Vagina (tissue), 2 donors: ENCODE measurements at regions not wholly inside any gene's neighbourhood (a gene's known extent, or its start where the extent isn't known, plus 50 kb on each side); places are given as distances from the start of the nearest gene placed in this dataset.

ENCODE experiments used
- DNase-seq, 2 donors: peaks; one replicate each; pipeline ENCODE4 v3.0.0-alpha.2; 2017; ENCODE audit errors: extremely low spot score in 2 of 2
- H3K27ac ChIP-seq: fragments of 200-600 bp; sonication (generic); one replicate; pipeline ENCODE4 v1.5.1; 2019
- H3K27me3 ChIP-seq: fragments of 200-600 bp; sonication (generic); one replicate; pipeline ENCODE4 v1.5.1; 2019
- H3K36me3 ChIP-seq, 2 donors: fragments of 200-600 bp; sonication (generic); one replicate each; pipeline ENCODE4 v1.5.1; 2017 to 2019
- H3K4me1 ChIP-seq: fragments of 200-600 bp; sonication (generic); one replicate; pipeline ENCODE4 v1.5.1; 2019
- H3K4me3 ChIP-seq, 2 donors: fragments of 200-600 bp; sonication (generic); 1 replicate in 1 of 2; 2 replicates in 1 of 2; pipeline ENCODE4 v1.5.1; 2016 to 2019
- H3K9me3 ChIP-seq: fragments of 200-600 bp; sonication (generic); one replicate; pipeline ENCODE4 v1.5.1; 2019
- CTCF ChIP-seq, 3 experiments: fragments of 450-650 bp in 2 of 3; fragments of 200-600 bp in 1 of 3; sonication (generic) in 1 of 3; IDR thresholded peaks; one replicate each; pipeline ENCODE4 v1.5.1; 2017 to 2019; ENCODE audit warnings: antibody characterized with exemption in 3 of 3, mild to moderate bottlenecking in 2 of 3, moderate library complexity in 2 of 3
- POLR2A ChIP-seq, 2 donors: fragments of 450-650 bp; IDR thresholded peaks; one replicate each; pipeline ENCODE4 v1.6.1; 2017; ENCODE audit warnings: antibody characterized with exemption in 2 of 2, mild to moderate bottlenecking in 2 of 2, moderate library complexity in 2 of 2
- POLR2AphosphoS5 ChIP-seq, 2 donors: sonication (generic); formaldehyde crosslinking; IDR thresholded peaks; one replicate each; pipeline ENCODE4 v1.9.0; 2017; ENCODE audit warnings: antibody characterized with exemption in 2 of 2, mild to moderate bottlenecking in 2 of 2, low read depth in 1 of 2; ENCODE audit not compliant: insufficient read depth in 1 of 2
- intact Hi-C: fragments of 100-400 bp; cut with DNase I; formaldehyde crosslinking; loops from one replicate; pipeline ENCODE4 v1.15.1; 2023

GRCh38 chr4:27397886-27398285 lies 537.2 kb downstream of the STIM2 start:
- Histone ChIP-seq H3K4me1 (no peaks in the 10 kb centered on the region), H3K27me3 (no peaks in the 10 kb centered on the region), H3K27ac (no peak overlapping the region), H3K36me3 (no peaks in the 10 kb centered on the region), H3K4me3 (no peak overlapping the region), H3K9me3 (no peaks in the 10 kb centered on the region)
- intact Hi-C loops = no loop called here
- DNase-seq = no peak
- no peak for TF ChIP-seq POLR2AphosphoS5 (IDR thresholded peaks at IDR 0.05; ENCODE audit: insufficient read depth in 1 of 2, low read depth in 1 of 2)

- intact Hi-C loops = no loop called here
- no peaks in the 10 kb centered on the region for H3K4me1 ChIP-seq
- H3K27me3 ChIP-seq = no peaks in the 10 kb centered on the region
- no peak overlapping the region for H3K4me3 ChIP-seq
- no peaks in the 10 kb centered on the region for H3K36me3 ChIP-seq
- no peak overlapping the region for H3K27ac ChIP-seq
- H3K9me3 ChIP-seq = no peaks in the 10 kb centered on the region
- DNase-seq = no peak
- TF ChIP-seq POLR2A (IDR thresholded peaks at IDR 0.05) (no peak), CTCF (IDR thresholded peaks at IDR 0.05) (no peak), POLR2AphosphoS5 (IDR thresholded peaks at IDR 0.05; ENCODE audit: insufficient read depth in 1 of 2, low read depth in 1 of 2) (no peak)
Measured at GRCh38 chr4:27398631-27399310, 538.1 kb downstream of the STIM2 start.

GRCh38 chr4:27407616-27408015 lies 547.0 kb downstream of the STIM2 start:
- Histone ChIP-seq H3K4me1 (no peaks in the 10 kb centered on the region), H3K27me3 (no peaks in the 10 kb centered on the region), H3K27ac (no peak overlapping the region), H3K4me3 (no peak overlapping the region), H3K9me3 (peaks cover 3% of the 10 kb centered on the region), H3K36me3 (no peaks in the 10 kb centered on the region)
- no peak for DNase-seq
- intact Hi-C loops = no loop called here
- TF ChIP-seq POLR2AphosphoS5 (IDR thresholded peaks at IDR 0.05; ENCODE audit: insufficient read depth in 1 of 2, low read depth in 1 of 2) = no peak
- no peak for TF ChIP-seq CTCF (IDR thresholded peaks at IDR 0.05)
- no peak for TF ChIP-seq POLR2A (IDR thresholded peaks at IDR 0.05)

- Histone ChIP-seq H3K27me3 (no peaks in the 10 kb centered on the region), H3K9me3 (no peaks in the 10 kb centered on the region), H3K36me3 (no peaks in the 10 kb centered on the region), H3K27ac (no peak overlapping the region), H3K4me1 (no peaks in the 10 kb centered on the region), H3K4me3 (no peak overlapping the region)
- intact Hi-C loops = no loop called here
- TF ChIP-seq POLR2A (IDR thresholded peaks at IDR 0.05) (no peak), CTCF (IDR thresholded peaks at IDR 0.05) (no peak), POLR2AphosphoS5 (IDR thresholded peaks at IDR 0.05; ENCODE audit: insufficient read depth in 1 of 2, low read depth in 1 of 2) (no peak)
- DNase-seq = no peak
Measured at GRCh38 chr4:27412613-27413012, 552.0 kb downstream of the STIM2 start.

GRCh38 chr4:27414887-27415731 lies 554.5 kb downstream of the STIM2 start:
- H3K27me3 ChIP-seq = no peaks in the 10 kb centered on the region
- no peak for DNase-seq

More at GRCh38 chr4:27414887-27415731, 554.5 kb downstream of the STIM2 start:
- Histone ChIP-seq H3K4me1 (no peaks in the 10 kb centered on the region), H3K36me3 (no peaks in the 10 kb centered on the region), H3K27ac (no peak overlapping the region), H3K9me3 (no peaks in the 10 kb centered on the region), H3K4me3 (no peak overlapping the region)
- intact Hi-C loops = no loop called here
- TF ChIP-seq CTCF (IDR thresholded peaks at IDR 0.05) (no peak), POLR2AphosphoS5 (IDR thresholded peaks at IDR 0.05; ENCODE audit: insufficient read depth in 1 of 2, low read depth in 1 of 2) (no peak)
